GM19043 (cell line): ENCODE measurements at regions not wholly inside any gene's neighbourhood (a gene's known extent, or its start where the extent isn't known, plus 50 kb on each side); places are given as distances from the start of the nearest gene placed in this dataset.

Experiments used
- ATAC-seq: cut with Tn5 transposase; IDR thresholded peaks from one replicate; pipeline ENCODE4 v1.9.1; 2021; ENCODE audit warnings: low read depth; ENCODE audit not compliant: unreplicated experiment

GRCh38 chr4:41865306-41865980, 69.8 kb upstream of the TMEM33 start:
- ATAC-seq = no peak

GRCh38 chr4:41859087-41859486, 76.1 kb upstream of the TMEM33 start:
- no peak for ATAC-seq

- no peak for ATAC-seq
Observed at GRCh38 chr4:41857226-41857641, 78.0 kb upstream of the TMEM33 start.

- ATAC-seq = no peak
Observed at GRCh38 chr4:41856797-41857196, 78.4 kb upstream of the TMEM33 start.

GRCh38 chr4:41853973-41854372, 81.3 kb upstream of the TMEM33 start:
- no peak for ATAC-seq

GRCh38 chr4:41852229-41852628, 83.0 kb upstream of the TMEM33 start:
- no peak for ATAC-seq

- ATAC-seq = no peak
Observed at GRCh38 chr4:41851621-41852020, 83.6 kb upstream of the TMEM33 start.

- no peak for ATAC-seq
Observed at GRCh38 chr4:41844327-41844726, 90.9 kb upstream of the TMEM33 start.

- ATAC-seq = no peak
Observed at GRCh38 chr4:41839916-41840854, 91.7 kb upstream of the PHOX2B start.

GRCh38 chr4:41838590-41838989, 90.1 kb upstream of the PHOX2B start:
- ATAC-seq = no peak

- ATAC-seq = no peak
Observed at GRCh38 chr4:41835321-41835995, 86.9 kb upstream of the PHOX2B start.

- no peak for ATAC-seq
Observed at GRCh38 chr4:41832961-41833360, 84.4 kb upstream of the PHOX2B start.

GRCh38 chr4:41822325-41822724, 73.8 kb upstream of the PHOX2B start:
- ATAC-seq = no peak

GRCh38 chr4:41820473-41820872, 71.9 kb upstream of the PHOX2B start:
- ATAC-seq = no peak

- no peak for ATAC-seq
Observed at GRCh38 chr4:41819621-41820020, 71.1 kb upstream of the PHOX2B start.

- ATAC-seq = no peak
Observed at GRCh38 chr4:41815473-41815872, 66.9 kb upstream of the PHOX2B start.

GRCh38 chr4:41814565-41814964, 66.0 kb upstream of the PHOX2B start:
- ATAC-seq = no peak

- ATAC-seq = no peak
Observed at GRCh38 chr4:41806807-41807206, 58.3 kb upstream of the PHOX2B start.

- no peak for ATAC-seq
Observed at GRCh38 chr4:41802590-41802989, 54.1 kb upstream of the PHOX2B start.

- ATAC-seq = no peak
Observed at GRCh38 chr4:41799126-41799525, 50.6 kb upstream of the PHOX2B start.
